H54 (cell line): ENCODE measurements at regions not wholly inside any gene's neighbourhood (a gene's known extent, or its start where the extent isn't known, plus 50 kb on each side); places are given as distances from the start of the nearest gene placed in this dataset.
A peak's percentile ranks its signal among the peaks of the same experiment; 100 is the strongest.

ENCODE experiments used
- DNase-seq: peaks from one replicate; pipeline ENCODE4 v3.0.0; 2011; ENCODE audit warnings: low spot score, mixed read lengths; ENCODE audit not compliant: insufficient read length
- FAIRE-seq: peaks from 3 replicates; lab custom pipeline; 2011; peaks lifted over from hg19 to GRCh38; lab: Jason Lieb, UNC
- POLR2A ChIP-seq: IDR thresholded peaks from 2 replicates; pipeline ENCODE4 v1.6.1; 2011; ENCODE audit warnings: low read depth, mild to moderate bottlenecking, low read length

DNA sequence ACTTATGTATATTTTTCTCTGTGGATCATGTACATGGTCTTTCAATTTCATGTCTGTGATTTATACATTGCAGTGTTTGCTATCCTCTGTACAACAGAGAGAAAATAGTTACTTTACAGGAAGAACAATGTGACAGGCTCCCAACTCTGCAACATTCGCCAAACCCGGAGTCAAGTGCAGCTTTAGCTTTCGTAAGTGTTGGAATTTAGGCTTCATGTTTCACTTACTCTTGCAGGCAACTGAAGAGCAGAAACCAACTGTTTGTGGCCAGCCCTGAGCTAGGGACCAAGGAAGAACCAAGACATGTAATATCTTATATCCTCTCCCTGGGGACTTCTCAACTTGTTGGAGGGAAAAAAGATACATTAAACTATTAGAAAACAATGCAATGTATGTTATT lies 147.9 kb downstream of the C5orf15 start:
- no peak for DNase-seq
- TF ChIP-seq POLR2A, result no peak
- FAIRE-seq, result no peak

DNA sequence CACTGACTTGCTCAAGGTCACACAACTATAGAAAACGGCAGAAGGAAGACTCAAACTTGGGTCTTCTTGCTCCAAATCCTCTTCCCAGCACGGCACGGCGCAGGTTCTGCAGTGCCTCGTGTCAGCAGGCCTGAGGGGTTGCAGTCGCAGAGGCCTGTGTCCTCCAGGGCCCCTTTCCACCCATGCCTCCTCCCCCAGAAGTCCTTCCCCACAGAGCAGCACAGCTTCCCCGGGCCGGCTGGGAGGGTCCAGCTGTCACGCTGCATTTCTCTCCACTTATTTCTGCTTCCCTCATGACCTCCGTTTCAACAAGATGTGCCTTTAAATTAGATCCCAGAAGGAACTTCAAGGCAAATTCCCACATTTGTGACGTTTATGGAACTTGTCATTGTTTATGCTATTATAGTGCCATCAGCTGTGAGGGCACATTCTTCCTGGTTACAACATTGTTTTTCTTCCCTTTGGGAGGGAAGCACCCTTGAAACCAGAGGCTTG lies 148.4 kb downstream of the C5orf15 start:
- no peak for TF ChIP-seq POLR2A
- FAIRE-seq, result no peak
- no peak for DNase-seq

DNA sequence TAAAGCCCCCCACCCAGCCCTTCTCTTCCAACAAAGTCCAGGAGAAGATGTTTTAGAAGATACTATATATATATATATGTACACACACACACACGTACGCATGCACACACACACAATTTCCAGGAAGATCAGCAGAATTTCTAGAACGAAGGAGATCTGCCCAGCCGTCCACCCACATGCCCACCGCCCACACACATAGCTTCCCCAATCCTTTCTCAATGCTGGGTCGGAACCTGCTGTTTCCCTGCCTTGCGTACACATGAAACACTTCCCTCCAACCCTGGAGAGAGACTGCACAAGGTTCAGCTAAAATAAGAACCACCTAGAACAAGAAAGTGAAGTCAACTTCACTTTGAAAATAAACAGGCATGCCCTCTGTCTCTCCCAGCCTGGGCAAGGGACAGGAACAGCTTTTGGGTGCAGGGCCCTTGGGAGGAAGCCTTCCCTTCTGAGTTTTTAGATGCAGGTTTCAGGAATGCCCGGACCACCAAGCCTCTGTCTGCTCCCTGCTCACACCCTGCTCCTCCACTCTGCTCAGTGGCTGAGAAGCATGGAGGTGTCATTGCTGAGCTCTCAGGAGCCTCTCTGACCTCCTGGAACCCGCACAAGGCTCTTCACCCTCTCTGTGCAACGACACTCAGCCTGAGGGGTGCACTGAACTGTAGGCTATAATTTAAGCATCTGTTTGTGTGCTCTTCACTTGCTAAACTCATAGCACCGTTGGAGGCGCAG lies 149.4 kb downstream of the C5orf15 start:
- no peak for FAIRE-seq
- TF ChIP-seq POLR2A, result no peak
- DNase-seq, result no peak

DNA sequence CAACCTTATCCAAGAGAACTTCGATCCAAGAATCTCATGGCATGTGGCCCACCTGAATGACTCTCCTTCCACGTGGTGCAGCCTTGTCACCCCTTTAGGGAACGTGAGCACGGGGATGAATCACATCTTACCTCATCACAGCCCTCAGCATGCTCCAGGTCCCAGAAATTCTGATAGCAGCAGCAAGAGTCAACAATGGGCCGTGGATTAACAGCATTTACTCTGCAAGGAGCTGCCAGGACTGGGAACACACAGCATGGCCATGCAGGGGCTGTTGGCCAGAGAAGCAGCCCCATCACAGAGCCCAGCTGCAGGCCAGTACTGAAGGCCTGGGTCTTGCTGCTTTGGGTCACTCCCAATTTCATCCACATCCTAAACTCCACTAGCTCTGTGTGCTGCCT lies 150.4 kb downstream of the C5orf15 start:
- FAIRE-seq, result no peak
- DNase-seq, result peak; percentile 12
- no peak for TF ChIP-seq POLR2A

DNA sequence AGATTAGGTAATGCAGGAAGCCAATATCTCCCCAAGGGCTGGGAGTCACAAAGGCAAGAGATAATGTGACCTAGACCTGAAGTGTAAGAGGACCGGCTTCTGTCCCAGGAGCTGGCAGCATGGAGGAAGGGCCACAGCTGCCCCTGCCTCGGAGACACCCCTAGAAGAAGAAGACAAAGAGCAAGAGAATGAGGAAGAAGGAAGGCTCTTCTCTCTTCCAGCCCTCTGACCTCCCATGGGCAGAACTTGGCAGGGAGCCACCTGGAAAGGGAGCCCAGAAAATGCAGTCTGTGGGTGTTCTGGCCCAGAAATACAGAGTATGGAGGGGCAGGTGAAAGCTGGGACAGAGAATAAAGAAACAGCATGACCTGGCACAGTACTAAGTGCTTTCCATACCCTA lies 151.0 kb downstream of the C5orf15 start:
- TF ChIP-seq POLR2A, result no peak
- no peak for FAIRE-seq
- DNase-seq, result no peak

DNA sequence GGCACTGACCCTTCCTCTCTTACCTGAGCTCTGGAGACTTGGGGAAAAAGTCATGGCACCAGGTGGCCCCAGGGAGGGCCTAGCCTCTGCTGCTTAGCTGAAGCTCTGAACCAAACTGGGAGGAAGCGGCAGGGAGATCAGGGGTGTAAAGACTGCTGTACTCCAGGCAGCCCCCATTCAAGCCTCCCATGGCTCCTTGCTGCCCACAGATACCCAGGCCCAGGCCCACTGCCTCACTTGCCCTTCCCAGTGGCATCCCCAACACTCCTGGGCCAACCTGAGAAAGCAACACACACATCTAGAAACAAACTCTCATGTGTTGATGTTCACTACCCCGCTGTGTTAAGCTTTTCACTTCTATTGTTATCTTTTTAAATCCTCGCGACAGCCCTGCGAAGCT lies 151.6 kb downstream of the C5orf15 start:
- TF ChIP-seq POLR2A, result no peak
- FAIRE-seq, result no peak
- no peak for DNase-seq

DNA sequence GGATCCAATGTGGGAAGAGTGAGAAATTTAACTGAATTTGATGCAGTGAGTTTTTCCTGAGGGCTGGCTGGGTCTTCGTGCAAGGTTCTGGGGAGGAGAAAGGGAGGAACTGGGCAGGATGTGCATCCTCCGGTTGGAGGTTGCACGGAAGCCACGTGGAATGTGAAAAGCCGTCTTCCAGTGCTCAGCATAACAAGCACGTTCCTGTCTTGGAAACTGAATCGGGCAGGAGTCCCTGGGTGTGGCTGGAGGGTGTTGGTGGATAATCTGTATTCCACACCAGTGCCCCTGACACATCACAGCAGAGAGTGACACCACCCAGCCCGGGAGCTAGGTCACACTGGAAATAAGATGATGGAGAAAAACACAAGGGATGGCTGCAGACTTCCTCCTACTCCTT lies 154.3 kb downstream of the C5orf15 start:
- DNase-seq (no peak), FAIRE-seq (no peak)
- no peak for TF ChIP-seq POLR2A

DNA sequence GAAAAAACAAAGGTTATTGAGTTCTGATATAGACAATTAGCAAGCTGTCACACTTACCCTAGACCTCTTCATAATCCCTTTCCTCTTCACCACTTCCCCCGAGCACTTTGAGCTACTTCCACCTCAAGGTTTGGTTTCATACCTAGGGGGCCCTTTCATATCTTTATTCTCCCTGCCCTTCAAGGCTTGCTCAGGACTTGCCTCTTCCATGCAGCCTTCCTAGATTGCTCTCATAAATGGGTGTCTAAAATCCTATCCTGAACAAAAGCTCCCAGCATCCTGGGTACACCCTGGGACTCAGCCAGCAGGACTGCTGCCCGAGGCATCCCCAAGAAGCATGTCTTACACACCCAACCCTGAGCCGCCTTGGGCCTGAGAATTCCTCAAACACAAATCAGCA lies 157.3 kb downstream of the C5orf15 start:
- TF ChIP-seq POLR2A, result no peak
- FAIRE-seq, result no peak
- no peak for DNase-seq

DNA sequence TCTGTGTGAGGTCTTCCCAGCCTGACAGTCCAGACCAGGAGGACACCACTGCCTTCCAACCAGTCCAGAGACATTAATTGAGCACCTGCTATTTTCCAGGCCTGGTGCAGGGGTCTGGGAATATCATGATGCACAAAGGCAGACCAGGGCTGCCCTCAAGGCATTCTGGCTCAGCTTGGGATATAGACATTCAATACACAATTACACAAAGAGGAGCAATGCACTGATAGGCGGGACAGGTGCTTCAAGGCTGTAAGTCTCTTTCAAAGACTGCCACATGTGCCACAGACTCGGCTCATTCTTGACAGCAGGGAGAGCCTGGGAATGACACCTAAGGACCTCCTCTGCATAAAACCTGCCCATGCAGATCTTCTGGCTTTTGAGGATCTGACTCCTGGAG lies 158.6 kb downstream of the C5orf15 start:
- TF ChIP-seq POLR2A, result no peak
- DNase-seq, result no peak
- FAIRE-seq, result no peak

DNA sequence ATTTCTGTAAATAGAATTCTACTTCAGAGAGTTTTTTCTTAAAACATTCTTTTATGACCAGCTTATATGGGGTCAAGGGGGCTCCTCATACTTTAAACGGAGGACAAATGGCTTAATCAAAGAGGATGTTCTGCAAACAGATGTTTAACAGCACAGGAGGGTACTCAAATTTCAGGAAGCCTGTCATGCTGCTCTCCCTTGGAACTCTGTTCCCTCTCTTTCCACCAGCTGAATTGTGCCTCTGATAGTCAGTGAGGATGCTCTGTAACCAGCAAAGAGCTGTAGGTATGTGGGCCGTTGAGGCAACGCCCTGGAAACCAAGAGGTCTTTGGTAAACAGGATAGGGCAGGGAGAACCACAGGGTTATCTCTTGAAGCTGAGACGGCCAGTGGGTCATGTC lies 161.1 kb downstream of the C5orf15 start:
- no peak for TF ChIP-seq POLR2A
- DNase-seq, result no peak
- FAIRE-seq, result no peak

DNA sequence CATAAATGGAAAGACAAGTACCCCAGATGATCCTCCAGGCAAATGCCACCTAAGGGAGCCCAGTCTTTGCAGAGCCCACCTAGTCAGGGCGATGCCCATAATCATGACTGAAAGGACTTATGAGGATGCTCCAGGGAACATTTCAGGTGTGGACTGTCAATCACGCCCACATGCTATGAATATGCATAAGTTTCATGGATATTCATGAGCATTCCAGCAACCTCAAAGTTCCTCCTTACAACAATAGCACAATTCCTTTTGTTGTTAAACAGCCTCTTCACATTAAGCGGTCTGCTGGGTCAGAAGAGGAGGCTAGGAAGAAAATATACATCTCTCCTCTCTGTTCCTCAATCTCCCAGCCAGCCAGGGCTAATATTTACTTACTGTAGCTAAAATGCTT lies 161.6 kb downstream of the C5orf15 start:
- FAIRE-seq, result no peak
- DNase-seq, result no peak
- TF ChIP-seq POLR2A, result no peak

DNA sequence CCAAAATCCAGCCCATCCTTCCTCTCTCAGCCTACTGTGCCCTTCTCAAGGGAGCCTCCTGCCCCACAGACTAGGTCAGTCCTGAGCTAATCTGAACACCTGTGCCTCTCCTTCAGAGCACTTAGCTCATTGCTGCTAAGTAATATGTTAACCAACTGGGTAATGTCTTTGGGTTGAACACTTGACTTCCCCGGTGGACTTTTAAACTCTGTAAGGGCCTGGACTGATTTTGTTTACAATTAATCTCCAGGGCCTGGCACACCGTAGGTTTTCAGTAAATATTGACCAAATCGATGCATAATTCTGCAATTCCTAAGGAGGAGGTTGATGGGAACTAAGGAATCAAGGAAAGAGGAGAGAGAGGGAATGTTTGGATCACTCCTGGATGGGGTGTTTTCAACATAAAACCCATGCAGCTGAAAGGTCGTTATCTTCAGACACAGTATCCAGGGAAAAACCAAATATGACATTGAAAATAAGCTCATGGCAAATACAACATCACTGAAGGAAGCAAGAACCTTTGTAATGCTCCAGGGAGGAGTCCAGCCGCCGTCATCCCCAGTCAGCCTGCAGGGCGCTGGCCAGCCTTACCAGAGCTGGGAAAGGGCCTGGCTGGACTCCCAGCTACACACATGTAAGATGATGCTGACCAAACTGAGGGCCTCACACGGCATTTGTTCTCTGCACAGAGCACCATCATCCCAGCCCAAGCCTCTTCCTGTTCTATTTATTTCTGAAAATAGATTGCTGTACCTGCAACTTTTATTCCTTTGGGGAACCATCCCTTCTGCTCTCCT lies 166.3 kb downstream of the C5orf15 start:
- no peak for TF ChIP-seq POLR2A
- FAIRE-seq, result no peak
- DNase-seq, result no peak

DNA sequence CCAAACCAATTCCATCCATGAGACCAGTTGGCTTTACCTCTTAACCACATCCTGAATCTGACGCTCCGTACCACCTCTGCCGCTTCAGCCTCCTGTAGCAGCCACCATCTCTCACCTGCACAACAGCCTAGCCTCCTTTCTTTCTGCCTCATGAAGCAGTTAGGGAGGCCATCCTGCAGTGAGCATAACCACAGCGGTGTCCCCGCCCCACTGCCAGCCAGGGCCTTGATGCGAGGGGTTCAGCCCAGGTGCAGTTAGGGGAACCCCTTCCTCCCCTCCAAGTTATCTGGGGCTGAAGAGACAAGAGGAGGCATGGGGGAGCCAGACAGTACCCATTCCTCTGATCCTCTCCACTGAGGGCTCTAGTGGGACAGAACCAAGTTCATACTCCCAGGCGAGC lies 167.0 kb downstream of the C5orf15 start:
- no peak for TF ChIP-seq POLR2A
- no peak for FAIRE-seq
- no peak for DNase-seq

DNA sequence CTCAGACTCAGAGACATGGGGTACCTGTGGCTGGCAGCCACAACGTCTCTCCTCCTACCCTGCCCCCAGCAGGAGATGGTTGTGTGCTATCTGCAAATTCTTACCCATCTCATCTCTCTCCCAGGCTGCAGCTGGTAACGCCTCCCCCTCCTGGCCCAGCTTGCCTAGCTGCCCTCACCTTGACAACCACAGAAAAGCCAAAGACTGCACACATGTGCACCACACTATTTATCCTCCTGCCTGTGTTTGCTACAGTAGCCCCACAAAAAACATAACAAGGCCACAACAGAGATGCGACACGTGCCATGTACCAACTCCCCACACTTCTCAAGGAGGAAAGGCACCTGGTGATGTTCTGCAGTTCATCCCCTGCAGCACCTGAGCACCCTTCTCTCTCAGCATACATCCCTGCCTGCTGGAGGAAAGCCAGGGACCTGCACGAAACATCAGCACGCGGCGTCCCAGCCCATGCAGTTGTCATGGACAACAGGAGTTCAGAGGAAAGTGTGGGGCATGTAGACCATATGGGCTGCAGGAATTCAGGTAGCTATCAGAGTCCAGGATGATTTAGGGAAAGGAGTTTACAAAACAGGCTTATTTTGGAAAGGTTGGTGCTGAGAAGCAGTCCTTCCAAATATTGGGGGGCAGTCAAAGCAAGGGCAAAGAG lies 168.7 kb downstream of the C5orf15 start:
- FAIRE-seq (no peak), DNase-seq (no peak)
- TF ChIP-seq POLR2A, result no peak
